ENCODE measurements at regions not wholly inside any gene's neighbourhood (a gene's known extent, or its start where the extent isn't known, plus 50 kb on each side); places are given as distances from the start of the nearest gene placed in this dataset.
A peak's percentile ranks its signal among the peaks of the same experiment; 100 is the strongest.

DNA sequence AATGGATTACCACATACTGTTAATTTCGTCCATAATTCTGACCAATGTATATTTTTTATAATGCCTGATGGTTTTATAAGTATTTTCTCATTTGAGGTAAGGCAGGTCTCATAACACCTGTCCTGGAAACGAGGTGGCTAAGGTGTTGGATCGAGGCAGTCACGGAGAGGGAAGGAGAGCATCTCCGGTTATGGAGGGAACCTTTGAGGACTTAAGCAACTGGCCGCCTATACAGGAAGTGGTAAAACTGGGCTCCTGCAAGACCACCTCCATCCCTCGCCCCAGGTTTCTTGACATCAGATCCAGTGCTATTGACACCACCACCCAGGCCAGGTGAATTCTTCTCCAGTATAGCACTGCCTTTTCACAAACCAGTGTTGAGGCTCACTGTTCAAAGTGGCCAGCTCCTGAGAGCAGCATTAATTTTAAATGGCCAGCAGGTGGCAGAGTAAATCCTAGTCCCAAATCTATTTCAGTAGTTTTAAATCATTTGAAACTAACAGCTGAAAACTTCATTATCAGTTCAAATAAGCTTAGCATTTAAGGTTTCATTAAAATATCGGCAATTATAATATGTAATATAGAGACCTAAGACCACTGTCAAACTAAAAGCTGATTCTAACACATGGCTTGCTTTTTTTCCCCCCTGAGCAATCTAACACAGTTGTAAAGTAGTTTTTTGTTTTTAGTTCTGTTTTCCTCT lies 100.8 kb downstream of the PPM1A start:
- FAIRE-seq (peak; percentile 73), DNase-seq (ENCODE audit: insufficient read length, low spot score) (peak; percentile 21)
- TF ChIP-seq POLR2AphosphoS5 (IDR thresholded peaks at IDR 0.05; ENCODE audit: low read depth, low read length) (no peak), PAX5 (IDR thresholded peaks at IDR 0.05; ENCODE audit: insufficient read depth, low read length, severe bottlenecking) (no peak), POU2F2 (IDR thresholded peaks at IDR 0.05; ENCODE audit: low read depth, low read length) (no peak), POLR2A (IDR thresholded peaks at IDR 0.05; ENCODE audit: low read depth, low read length) (no peak), SPI1 (IDR thresholded peaks at IDR 0.05; ENCODE audit: low read depth, low read length) (no peak), TAF1 (IDR thresholded peaks at IDR 0.05; ENCODE audit: low read depth, low read length) (no peak)

- no peak for FAIRE-seq
- no peak for DNase-seq (ENCODE audit: insufficient read length, low spot score)
- TF ChIP-seq SPI1 (IDR thresholded peaks at IDR 0.05; ENCODE audit: low read depth, low read length) (no peak), POLR2A (IDR thresholded peaks at IDR 0.05; ENCODE audit: low read depth, low read length) (no peak), POLR2AphosphoS5 (IDR thresholded peaks at IDR 0.05; ENCODE audit: low read depth, low read length) (no peak), TAF1 (IDR thresholded peaks at IDR 0.05; ENCODE audit: low read depth, low read length) (no peak)
These were observed 101.3 kb downstream of the PPM1A start for GRCh38 chr14:60350366-60350720.

DNA sequence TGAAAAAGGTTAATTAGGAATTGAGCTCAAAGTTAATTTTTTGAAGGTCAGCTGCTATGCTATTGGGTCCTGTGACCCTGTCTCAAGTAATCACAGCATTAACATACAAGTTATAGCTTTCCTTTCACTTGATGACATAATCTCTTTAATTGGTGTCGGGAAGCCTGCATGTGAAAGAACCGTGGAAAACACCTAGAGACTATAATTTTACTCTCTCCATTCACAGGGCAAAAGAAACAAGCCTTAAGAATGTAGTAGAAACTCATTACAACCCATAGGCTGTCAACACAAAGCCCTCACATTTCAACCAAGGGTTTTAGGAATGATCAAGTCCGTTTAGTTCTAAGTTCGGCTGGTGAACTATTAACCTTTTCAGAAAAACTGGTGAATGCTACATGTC lies 104.4 kb downstream of the PPM1A start:
- TF ChIP-seq POU2F2 (IDR thresholded peaks at IDR 0.05; ENCODE audit: low read depth, low read length) (no peak), TAF1 (IDR thresholded peaks at IDR 0.05; ENCODE audit: low read depth, low read length) (no peak)
- no peak for DNase-seq (ENCODE audit: insufficient read length, low spot score)
- FAIRE-seq, result no peak

DNA sequence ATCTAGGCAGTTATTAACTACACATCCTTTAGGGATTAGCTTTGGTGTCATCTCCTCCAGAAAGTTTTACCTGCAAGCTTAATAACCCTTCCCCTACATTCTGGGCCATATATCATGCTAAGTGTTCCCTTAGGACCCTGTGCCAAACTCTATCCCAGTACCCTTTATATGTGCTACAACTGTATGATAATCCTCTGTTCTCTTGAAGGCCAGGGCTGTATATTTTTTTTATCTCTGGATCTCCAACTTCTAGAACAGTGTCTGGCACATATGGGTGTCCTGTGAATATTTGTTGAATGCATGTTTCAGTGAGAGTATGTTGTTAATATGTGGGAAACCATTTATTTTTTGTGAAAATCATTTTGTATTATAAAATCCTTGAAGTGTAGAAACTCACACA lies 106.7 kb downstream of the PPM1A start:
- TF ChIP-seq POLR2A (IDR thresholded peaks at IDR 0.05; ENCODE audit: low read depth, low read length) (no peak), TAF1 (IDR thresholded peaks at IDR 0.05; ENCODE audit: low read depth, low read length) (no peak), PAX5 (IDR thresholded peaks at IDR 0.05; ENCODE audit: insufficient read depth, low read length, severe bottlenecking) (no peak), SPI1 (IDR thresholded peaks at IDR 0.05; ENCODE audit: low read depth, low read length) (no peak), POU2F2 (IDR thresholded peaks at IDR 0.05; ENCODE audit: low read depth, low read length) (no peak), POLR2AphosphoS5 (IDR thresholded peaks at IDR 0.05; ENCODE audit: low read depth, low read length) (no peak)
- FAIRE-seq (no peak), DNase-seq (ENCODE audit: insufficient read length, low spot score) (no peak)

- no peak for FAIRE-seq
- DNase-seq (ENCODE audit: insufficient read length, low spot score), result no peak
- TF ChIP-seq PAX5 (IDR thresholded peaks at IDR 0.05; ENCODE audit: insufficient read depth, low read length, severe bottlenecking), result no peak
- TF ChIP-seq TAF1 (IDR thresholded peaks at IDR 0.05; ENCODE audit: low read depth, low read length), result no peak
- TF ChIP-seq POLR2A (IDR thresholded peaks at IDR 0.05; ENCODE audit: low read depth, low read length), result no peak
These were observed 107.4 kb downstream of the PPM1A start for GRCh38 chr14:60356386-60356785.

GRCh38 chr14:60356906-60357550 lies 108.0 kb downstream of the PPM1A start:
- no peak for DNase-seq (ENCODE audit: insufficient read length, low spot score)
- FAIRE-seq, result no peak
- TF ChIP-seq POLR2A (IDR thresholded peaks at IDR 0.05; ENCODE audit: low read depth, low read length) (no peak), SPI1 (IDR thresholded peaks at IDR 0.05; ENCODE audit: low read depth, low read length) (no peak), POU2F2 (IDR thresholded peaks at IDR 0.05; ENCODE audit: low read depth, low read length) (no peak), TAF1 (IDR thresholded peaks at IDR 0.05; ENCODE audit: low read depth, low read length) (no peak), POLR2AphosphoS5 (IDR thresholded peaks at IDR 0.05; ENCODE audit: low read depth, low read length) (no peak), PAX5 (IDR thresholded peaks at IDR 0.05; ENCODE audit: insufficient read depth, low read length, severe bottlenecking) (no peak)

DNA sequence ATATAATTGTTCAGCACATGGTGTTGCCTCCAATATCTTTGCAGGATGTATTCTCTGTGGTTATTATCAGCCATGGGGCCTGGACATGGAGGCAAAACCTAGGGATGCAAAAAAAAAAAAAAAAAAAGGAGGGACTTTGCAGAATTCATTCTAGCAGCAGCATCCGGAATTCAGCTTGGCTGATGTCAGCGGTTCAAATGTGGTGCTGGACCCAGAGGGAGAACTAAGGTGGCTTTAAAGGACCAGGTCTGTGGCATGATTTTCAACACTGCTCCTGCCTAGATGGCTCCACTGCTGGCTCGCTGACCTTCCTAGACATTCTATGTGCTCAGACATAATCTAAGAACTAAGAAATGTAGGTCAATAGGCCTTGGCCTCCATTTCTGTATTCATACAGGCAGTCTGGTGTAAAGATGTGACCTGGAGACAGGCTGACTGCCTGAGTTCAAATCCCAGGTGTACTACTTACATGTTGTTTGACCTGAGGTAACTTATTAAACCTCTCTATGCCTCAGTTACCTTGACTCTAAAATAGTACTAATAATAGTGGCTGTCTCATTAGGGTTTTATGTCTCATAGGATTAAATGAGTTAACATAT lies 108.6 kb downstream of the PPM1A start:
- FAIRE-seq, result no peak
- DNase-seq (ENCODE audit: insufficient read length, low spot score), result no peak
- TF ChIP-seq POLR2A (IDR thresholded peaks at IDR 0.05; ENCODE audit: low read depth, low read length), result no peak
- no peak for TF ChIP-seq PAX5 (IDR thresholded peaks at IDR 0.05; ENCODE audit: insufficient read depth, low read length, severe bottlenecking)
- TF ChIP-seq TAF1 (IDR thresholded peaks at IDR 0.05; ENCODE audit: low read depth, low read length), result no peak
- TF ChIP-seq SPI1 (IDR thresholded peaks at IDR 0.05; ENCODE audit: low read depth, low read length), result no peak
- TF ChIP-seq POLR2AphosphoS5 (IDR thresholded peaks at IDR 0.05; ENCODE audit: low read depth, low read length), result no peak
- no peak for TF ChIP-seq POU2F2 (IDR thresholded peaks at IDR 0.05; ENCODE audit: low read depth, low read length)

DNA sequence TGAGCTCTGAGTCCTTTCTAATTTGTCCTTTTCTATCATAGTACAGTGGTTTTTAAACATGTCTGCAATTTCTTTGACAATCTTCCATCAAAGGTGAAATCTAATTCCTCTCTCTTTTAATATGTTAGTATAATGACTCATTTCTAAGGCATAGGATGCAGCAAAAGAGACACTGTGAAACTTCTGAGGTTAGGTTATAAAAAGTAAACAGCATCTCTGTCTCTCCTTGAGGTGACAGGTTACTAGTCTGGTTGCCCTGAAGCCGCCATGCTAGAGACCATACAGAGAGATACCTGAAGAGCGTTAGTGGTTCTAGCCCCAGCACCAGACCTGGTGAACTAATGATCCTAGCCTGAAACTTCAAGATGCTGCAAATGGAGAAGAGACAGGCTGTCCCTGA lies 114.3 kb downstream of the PPM1A start:
- FAIRE-seq (no peak), DNase-seq (ENCODE audit: insufficient read length, low spot score) (no peak)
- TF ChIP-seq POU2F2 (IDR thresholded peaks at IDR 0.05; ENCODE audit: low read depth, low read length) (no peak), TAF1 (IDR thresholded peaks at IDR 0.05; ENCODE audit: low read depth, low read length) (no peak), POLR2AphosphoS5 (IDR thresholded peaks at IDR 0.05; ENCODE audit: low read depth, low read length) (no peak), PAX5 (IDR thresholded peaks at IDR 0.05; ENCODE audit: insufficient read depth, low read length, severe bottlenecking) (no peak)

GRCh38 chr14:60363687-60364086 lies 114.7 kb downstream of the PPM1A start:
- FAIRE-seq (no peak), DNase-seq (ENCODE audit: insufficient read length, low spot score) (no peak)
- no peak for TF ChIP-seq TAF1 (IDR thresholded peaks at IDR 0.05; ENCODE audit: low read depth, low read length)

- FAIRE-seq (no peak), DNase-seq (ENCODE audit: insufficient read length, low spot score) (no peak)
- TF ChIP-seq POU2F2 (IDR thresholded peaks at IDR 0.05; ENCODE audit: low read depth, low read length), result no peak
- no peak for TF ChIP-seq SPI1 (IDR thresholded peaks at IDR 0.05; ENCODE audit: low read depth, low read length)
- TF ChIP-seq POLR2A (IDR thresholded peaks at IDR 0.05; ENCODE audit: low read depth, low read length), result no peak
- no peak for TF ChIP-seq POLR2AphosphoS5 (IDR thresholded peaks at IDR 0.05; ENCODE audit: low read depth, low read length)
- TF ChIP-seq PAX5 (IDR thresholded peaks at IDR 0.05; ENCODE audit: insufficient read depth, low read length, severe bottlenecking), result no peak
- no peak for TF ChIP-seq TAF1 (IDR thresholded peaks at IDR 0.05; ENCODE audit: low read depth, low read length)
These were observed 104.0 kb downstream of the C14orf39 start for GRCh38 chr14:60381909-60382308.

All from GM12891 (cell line).